Left colon (tissue), 2 donors: ENCODE measurements at regions not wholly inside any gene's neighbourhood (a gene's known extent, or its start where the extent isn't known, plus 50 kb on each side); places are given as distances from the start of the nearest gene placed in this dataset.
A peak's percentile ranks its signal among the peaks of the same experiment; 100 is the strongest.

ENCODE experiments used
- ATAC-seq: fragments of 200-7000 bp; cut with Tn5 transposase; one replicate; pipeline ENCODE4 v1.9.1; 2020; ENCODE audit warnings: mild to moderate bottlenecking, moderate library complexity
- DNase-seq, 2 donors: peaks; one replicate each; pipeline ENCODE4 v3.0.0-alpha.2; 2020
- intact Hi-C, 2 donors: fragments of 100-400 bp; cut with DNase I in 1 of 2; cut with micrococcal nuclease in 1 of 2; formaldehyde crosslinking; loops; one replicate each; pipeline versions ENCODE4 v1.11.2 to v1.14.0; 2022; cut with DNase I, micrococcal nuclease
- donor health status: DM: no; HTN: no; CAD: no.
- donor health status: DM: yes; HTN: yes; CAD: no.

- intact Hi-C loops: no loop called here
- DNase-seq (no peak), ATAC-seq (no peak)
These were observed 165.9 kb upstream of the GSC start for GRCh38 chr14:94935706-94936300.

- DNase-seq (no peak), ATAC-seq (no peak)
- intact Hi-C loops: no loop called here
These were observed 164.4 kb upstream of the GSC start for GRCh38 chr14:94934276-94934810.

- DNase-seq (no peak), ATAC-seq (no peak)
- intact Hi-C loops: no loop called here
These were observed 163.6 kb upstream of the GSC start for GRCh38 chr14:94933486-94933885.

- ATAC-seq (no peak), DNase-seq (no peak)
- intact Hi-C loops: no loop called here
These were observed 162.7 kb upstream of the GSC start for GRCh38 chr14:94932589-94932988.

GRCh38 chr14:94930690-94931089 is 160.8 kb upstream of the GSC start:
- intact Hi-C loops: no loop called here
- DNase-seq: no peak
- no peak for ATAC-seq

- intact Hi-C loops: no loop called here
- DNase-seq (no peak), ATAC-seq (no peak)
These were observed 159.4 kb upstream of the GSC start for GRCh38 chr14:94929354-94929753.

GRCh38 chr14:94926176-94926575 is 156.3 kb upstream of the GSC start:
- intact Hi-C loops: no loop called here
- no peak for DNase-seq
- no peak for ATAC-seq

- ATAC-seq (no peak), DNase-seq (no peak)
- intact Hi-C loops: no loop called here
These were observed 155.7 kb upstream of the GSC start for GRCh38 chr14:94925416-94926173.

- intact Hi-C loops: no loop called here
- no peak for ATAC-seq
These were observed 154.3 kb upstream of the GSC start for GRCh38 chr14:94924189-94924588.

GRCh38 chr14:94923786-94924185 is 153.9 kb upstream of the GSC start:
- no peak for DNase-seq

More at GRCh38 chr14:94924189-94924588, 154.3 kb upstream of the GSC start:
- no peak for DNase-seq

GRCh38 chr14:94922595-94923239 is 152.8 kb upstream of the GSC start:
- intact Hi-C loops: no loop called here
- ATAC-seq (no peak), DNase-seq (no peak)

More at GRCh38 chr14:94923786-94924185, 153.9 kb upstream of the GSC start:
- ATAC-seq: no peak
- intact Hi-C loops: no loop called here

GRCh38 chr14:94921882-94922585 is 152.1 kb upstream of the GSC start:
- ATAC-seq: no peak
- intact Hi-C loops: no loop called here
- DNase-seq: no peak

- DNase-seq: no peak
- intact Hi-C loops: no loop called here
These were observed 151.5 kb upstream of the GSC start for GRCh38 chr14:94921456-94921855.

GRCh38 chr14:94919896-94920295 is 150.0 kb upstream of the GSC start:
- no peak for DNase-seq

More at GRCh38 chr14:94921456-94921855, 151.5 kb upstream of the GSC start:
- no peak for ATAC-seq

GRCh38 chr14:94918896-94919295 is 149.0 kb upstream of the GSC start:
- no peak for ATAC-seq
- intact Hi-C loops: no loop called here
- DNase-seq: no peak

More at GRCh38 chr14:94919896-94920295, 150.0 kb upstream of the GSC start:
- intact Hi-C loops: no loop called here
- ATAC-seq: no peak

- intact Hi-C loops: no loop called here
- DNase-seq (no peak), ATAC-seq (no peak)
These were observed 147.2 kb upstream of the GSC start for GRCh38 chr14:94917041-94917600.

- intact Hi-C loops: no loop called here
- peak; percentile 39 to 40 for DNase-seq
- peak; percentile 99 for ATAC-seq
These were observed 144.3 kb upstream of the GSC start for GRCh38 chr14:94914191-94914590.

GRCh38 chr14:94907626-94908261 is 137.8 kb upstream of the GSC start:
- no peak for ATAC-seq
- intact Hi-C loops: no loop called here
- peak in 1 of 2 donors; percentile 5 for DNase-seq
